Cardiac fibroblast (primary cell): ENCODE measurements at regions not wholly inside any gene's neighbourhood (a gene's known extent, or its start where the extent isn't known, plus 50 kb on each side); places are given as distances from the start of the nearest gene placed in this dataset.
"Not testable (repeated sequence)": the region's sequence is repeated elsewhere in the genome, so short reads cannot be mapped to it uniquely, and the experiment has no call there.

ENCODE experiments used
- DNase-seq, 2 donors: peaks; one replicate each; pipeline versions ENCODE4 v3.0.0 to v3.0.0-alpha.2; 2010; ENCODE audit warnings: low read depth in 2 of 2
- H3K4me3 ChIP-seq, 2 donors: replicated peaks in 1 of 2; 1 replicate in 1 of 2; 2 replicates in 1 of 2; pipeline ENCODE4 v1.5.1; 2011; ENCODE audit warnings: low read depth in 2 of 2, low read length in 2 of 2, mild to moderate bottlenecking in 2 of 2, moderate library complexity in 1 of 2
- CTCF ChIP-seq: IDR thresholded peaks from one replicate; pipeline ENCODE4 v1.5.1; 2011; ENCODE audit warnings: low read depth, mild to moderate bottlenecking, low read length, inconsistent platforms

DNA sequence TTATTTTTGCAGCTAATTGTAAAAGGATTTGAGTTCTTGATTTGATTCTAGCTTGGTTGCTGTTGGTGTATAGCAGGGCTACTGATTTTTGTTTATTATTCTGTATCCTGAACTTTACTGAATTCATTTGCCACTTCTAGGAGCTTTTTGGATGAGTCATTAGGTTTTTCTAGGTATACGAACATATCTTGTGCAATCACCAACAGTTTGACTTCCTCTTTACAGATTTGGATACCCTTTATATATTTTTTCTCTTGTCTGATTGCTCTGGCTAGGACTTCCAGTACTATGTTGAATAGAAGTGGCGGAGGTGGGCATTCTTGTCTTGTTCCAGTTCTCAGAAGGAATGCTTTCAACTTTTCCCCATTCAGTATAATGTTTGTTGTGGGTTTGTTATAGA lies 210.8 kb downstream of the FGF10 start:
- H3K4me3 ChIP-seq, result no peak overlapping the region
- DNase-seq, result peak in 1 of 2 donors; percentile 8
- TF ChIP-seq CTCF, result no peak

GRCh38 chr5:44167540-44167939 lies 221.7 kb downstream of the FGF10 start:
- DNase-seq, result no peak
- H3K4me3 ChIP-seq, result no peak overlapping the region
- TF ChIP-seq CTCF, result no peak

DNA sequence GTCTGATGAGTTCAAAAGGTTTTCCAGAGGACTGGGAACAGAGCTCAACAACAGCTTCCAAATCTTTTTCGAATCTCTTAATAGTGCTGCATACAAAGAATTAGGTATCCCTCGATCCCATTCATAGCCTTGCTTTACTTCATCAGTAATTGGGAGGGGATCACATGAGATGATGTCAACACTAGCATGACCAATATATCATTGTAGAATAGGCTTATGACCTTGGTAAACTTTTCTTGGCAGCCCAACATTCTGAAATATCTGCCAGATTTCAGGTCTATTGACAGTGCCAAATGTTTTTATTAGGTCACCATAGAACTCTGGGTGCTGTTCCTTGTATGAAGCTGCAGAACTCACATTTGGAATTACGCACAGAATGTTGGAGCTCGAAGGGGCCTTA lies 228.9 kb downstream of the FGF10 start:
- no peak for TF ChIP-seq CTCF
- no peak for DNase-seq
- H3K4me3 ChIP-seq, result no peak overlapping the region

GRCh38 chr5:44150075-44150723 lies 239.0 kb downstream of the FGF10 start:
- DNase-seq, result no peak
- H3K4me3 ChIP-seq, result no peak overlapping the region
- no peak for TF ChIP-seq CTCF

- not testable (repeated sequence) for H3K4me3 ChIP-seq, DNase-seq
Observed at GRCh38 chr5:44117947-44118346, 271.3 kb downstream of the FGF10 start.

- DNase-seq, H3K4me3 ChIP-seq: not testable (repeated sequence)
Observed at GRCh38 chr5:44108232-44108631, 281.0 kb downstream of the FGF10 start.

DNA sequence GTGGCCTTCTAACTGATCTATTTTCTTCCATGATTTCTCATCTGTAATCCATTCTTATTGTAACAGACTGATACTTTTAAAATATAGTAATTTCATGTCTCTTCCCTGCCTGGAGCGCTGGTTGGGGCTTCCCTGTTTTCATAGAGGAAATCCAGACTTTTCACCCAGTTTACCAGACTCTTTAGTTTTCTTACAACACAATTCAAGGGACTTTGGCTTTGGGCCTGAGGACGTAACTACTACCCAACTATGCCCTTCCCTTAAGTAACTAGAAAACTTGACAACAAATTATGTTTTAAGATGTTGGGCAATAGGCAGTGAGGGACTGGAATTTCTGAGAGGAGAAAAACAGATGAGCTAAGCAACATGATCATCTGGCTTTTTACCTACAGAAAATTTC lies 289.6 kb downstream of the FGF10 start:
- DNase-seq, result peak in 1 of 2 donors; percentile 0
- TF ChIP-seq CTCF, result no peak

GRCh38 chr5:44089424-44090144 lies 299.6 kb downstream of the FGF10 start:
- no peak for DNase-seq
- TF ChIP-seq CTCF, result no peak
- H3K4me3 ChIP-seq, result no peak overlapping the region

More for the DNA sequence above, 289.6 kb downstream of the FGF10 start:
- H3K4me3 ChIP-seq, result no peak overlapping the region
